ENCODE measurements at regions not wholly inside any gene's neighbourhood (a gene's known extent, or its start where the extent isn't known, plus 50 kb on each side); places are given as distances from the start of the nearest gene placed in this dataset.

GRCh38 chr6:56716229-56716628 is 73.5 kb upstream of the DST start:
- no peak for TF ChIP-seq CTCF (IDR thresholded peaks at IDR 0.05)
- H3K4me3 ChIP-seq (replicated peaks in 1 of 3; ENCODE audit: low read depth in 2 of 3, low read length in 3 of 3), result no peak overlapping the region
- no peak overlapping the region for H3K4me2 ChIP-seq (replicated peaks; ENCODE audit: extremely low read depth, low read length, poor library complexity, severe bottlenecking)
- no peaks in the 10 kb centered on the region for H3K27me3 ChIP-seq (ENCODE audit: control insufficient read depth in 2 of 2, insufficient read depth in 2 of 2, low read length in 2 of 2)
- no peaks in the 10 kb centered on the region for H3K4me1 ChIP-seq (ENCODE audit: control insufficient read depth in 1 of 2, insufficient read depth in 2 of 2, low read length in 2 of 2)
- no peaks in the 10 kb centered on the region for H3K9me3 ChIP-seq (replicated peaks in 1 of 2; ENCODE audit: control insufficient read depth in 1 of 2, insufficient read depth in 1 of 2, low read length in 2 of 2)
- Mint-ChIP-seq H3K9me3 (peaks cover 2 to 13% (median 8%) of the 10 kb centered on the region in 7 donors), H3K4me3 (no peak overlapping the region), H3K27me3 (ENCODE audit: low read depth in 3 of 3) (peaks cover 0 to 2% (median 0%) of the 10 kb centered on the region in 3 donors), H3K4me1 (no peaks in the 10 kb centered on the region), H3K27ac (no peak overlapping the region), H3K36me3 (peaks cover 0 to 2% of the 10 kb centered on the region in 2 donors)
- H2AFZ ChIP-seq (ENCODE audit: insufficient read depth, low read depth, low read length, poor library complexity, severe bottlenecking), result no peak overlapping the region
- no peak overlapping the region for H3K9ac ChIP-seq (ENCODE audit: insufficient read depth, low read length, poor library complexity, severe bottlenecking)
- no peaks in the 10 kb centered on the region for H3K79me2 ChIP-seq (ENCODE audit: insufficient read depth, low read length)
- intact Hi-C loops (cut with micrococcal nuclease), result no loop called here
- H3K36me3 ChIP-seq (replicated peaks in 1 of 2; ENCODE audit: control insufficient read depth in 1 of 2, insufficient read depth in 2 of 2, low read length in 2 of 2), result no peaks in the 10 kb centered on the region
- whole genome bisulfite sequencing (ENCODE audit: insufficient coverage), result no CpG with 5 or more reads among the region's 3 CpGs
- no peak for DNase-seq
- no peaks in the 10 kb centered on the region for H4K20me1 ChIP-seq (ENCODE audit: insufficient read depth, low read length)
- H3K27ac ChIP-seq (ENCODE audit: low read depth in 1 of 2, low read length in 2 of 2), result no peak overlapping the region

- H3K27ac ChIP-seq (ENCODE audit: low read depth in 1 of 2, low read length in 2 of 2), result no peak overlapping the region
- 93% methylated on average over 3 of the region's 3 CpGs for WGBS (ENCODE audit: insufficient coverage)
- H3K27ac Mint-ChIP-seq, result peak overlapping the region in 1 of 7 donors; percentile 60
These were observed 73.1 kb upstream of the DST start for GRCh38 chr6:56715741-56716140.

More at GRCh38 chr6:56715741-56716140, 73.1 kb upstream of the DST start:
- intact Hi-C loops (cut with micrococcal nuclease), result no loop called here
- no peaks in the 10 kb centered on the region for H3K4me1 Mint-ChIP-seq
- H3K9me3 ChIP-seq (replicated peaks in 1 of 2; ENCODE audit: control insufficient read depth in 1 of 2, insufficient read depth in 1 of 2, low read length in 2 of 2), result no peaks in the 10 kb centered on the region
- H3K36me3 Mint-ChIP-seq, result peaks cover 0 to 2% of the 10 kb centered on the region in 2 donors
- H3K4me3 ChIP-seq (replicated peaks in 1 of 3; ENCODE audit: low read depth in 2 of 3, low read length in 3 of 3), result no peak overlapping the region
- no peak overlapping the region for H3K4me2 ChIP-seq (replicated peaks; ENCODE audit: extremely low read depth, low read length, poor library complexity, severe bottlenecking)
- peaks cover 2 to 13% (median 8%) of the 10 kb centered on the region in 7 donors for H3K9me3 Mint-ChIP-seq
- H3K4me3 Mint-ChIP-seq, result no peak overlapping the region
- TF ChIP-seq CTCF (IDR thresholded peaks at IDR 0.05), result no peak
- no peaks in the 10 kb centered on the region for H3K36me3 ChIP-seq (replicated peaks in 1 of 2; ENCODE audit: control insufficient read depth in 1 of 2, insufficient read depth in 2 of 2, low read length in 2 of 2)
- DNase-seq, result no peak
- peaks cover 0 to 2% (median 0%) of the 10 kb centered on the region in 3 donors for H3K27me3 Mint-ChIP-seq (ENCODE audit: low read depth in 3 of 3)
- H3K4me1 ChIP-seq (ENCODE audit: control insufficient read depth in 1 of 2, insufficient read depth in 2 of 2, low read length in 2 of 2), result no peaks in the 10 kb centered on the region
- no peak overlapping the region for H2AFZ ChIP-seq (ENCODE audit: insufficient read depth, low read depth, low read length, poor library complexity, severe bottlenecking)
- H3K79me2 ChIP-seq (ENCODE audit: insufficient read depth, low read length), result no peaks in the 10 kb centered on the region
- no peak overlapping the region for H3K9ac ChIP-seq (ENCODE audit: insufficient read depth, low read length, poor library complexity, severe bottlenecking)
- no peaks in the 10 kb centered on the region for H3K27me3 ChIP-seq (ENCODE audit: control insufficient read depth in 2 of 2, insufficient read depth in 2 of 2, low read length in 2 of 2)
- H4K20me1 ChIP-seq (ENCODE audit: insufficient read depth, low read length), result no peaks in the 10 kb centered on the region
